GM13977 (cell line): ENCODE measurements at regions not wholly inside any gene's neighbourhood (a gene's known extent, or its start where the extent isn't known, plus 50 kb on each side); places are given as distances from the start of the nearest gene placed in this dataset.

Experiments used
- DNase-seq: peaks from one replicate; pipeline ENCODE4 v3.0.0; 2012; ENCODE audit warnings: low spot score
- in situ Hi-C: fragments of 300-500 bp; cut with MboI; formaldehyde crosslinking; loops from one replicate; pipeline ENCODE4 v1.12.0; 2022; ENCODE audit warnings: low sequenced_read_pairs, low pct_unique_long_range_greater_than_20kb, mixed read lengths, inconsistent platforms; ENCODE audit not compliant: unreplicated experiment
- TF ChIP-seq, protein P1 (sequence below): IDR thresholded peaks from 2 replicates; pipeline ENCODE4 v1.5.1; 2012; ENCODE audit warnings: mild to moderate bottlenecking, control low read depth; ENCODE audit not compliant: insufficient read depth; ENCODE audit errors: extremely low read depth, missing control alignments

DNA sequence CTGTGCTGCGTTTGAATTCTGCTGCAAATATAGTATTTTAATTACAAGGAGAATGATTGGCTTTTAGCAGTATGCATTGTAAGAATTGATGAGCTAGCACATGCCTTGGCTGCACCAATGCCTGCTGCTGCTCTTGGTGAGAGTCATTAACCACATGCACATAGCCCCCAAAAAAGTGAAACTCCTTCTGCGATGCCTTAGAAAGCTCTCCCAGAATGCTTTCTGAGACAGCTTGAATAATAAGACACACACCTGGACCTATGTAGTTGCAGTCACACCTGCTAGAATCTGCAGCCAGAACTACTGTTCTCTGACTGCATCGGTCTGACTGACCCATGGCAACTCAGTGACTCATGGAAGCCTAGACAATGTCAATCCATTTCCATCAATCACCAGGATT is 170.1 kb upstream of the DDX18 start:
- TF ChIP-seq, protein P1, sequence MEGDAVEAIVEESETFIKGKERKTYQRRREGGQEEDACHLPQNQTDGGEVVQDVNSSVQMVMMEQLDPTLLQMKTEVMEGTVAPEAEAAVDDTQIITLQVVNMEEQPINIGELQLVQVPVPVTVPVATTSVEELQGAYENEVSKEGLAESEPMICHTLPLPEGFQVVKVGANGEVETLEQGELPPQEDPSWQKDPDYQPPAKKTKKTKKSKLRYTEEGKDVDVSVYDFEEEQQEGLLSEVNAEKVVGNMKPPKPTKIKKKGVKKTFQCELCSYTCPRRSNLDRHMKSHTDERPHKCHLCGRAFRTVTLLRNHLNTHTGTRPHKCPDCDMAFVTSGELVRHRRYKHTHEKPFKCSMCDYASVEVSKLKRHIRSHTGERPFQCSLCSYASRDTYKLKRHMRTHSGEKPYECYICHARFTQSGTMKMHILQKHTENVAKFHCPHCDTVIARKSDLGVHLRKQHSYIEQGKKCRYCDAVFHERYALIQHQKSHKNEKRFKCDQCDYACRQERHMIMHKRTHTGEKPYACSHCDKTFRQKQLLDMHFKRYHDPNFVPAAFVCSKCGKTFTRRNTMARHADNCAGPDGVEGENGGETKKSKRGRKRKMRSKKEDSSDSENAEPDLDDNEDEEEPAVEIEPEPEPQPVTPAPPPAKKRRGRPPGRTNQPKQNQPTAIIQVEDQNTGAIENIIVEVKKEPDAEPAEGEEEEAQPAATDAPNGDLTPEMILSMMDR = no peak
- in situ Hi-C loops = no loop called here
- no peak for DNase-seq

DNA sequence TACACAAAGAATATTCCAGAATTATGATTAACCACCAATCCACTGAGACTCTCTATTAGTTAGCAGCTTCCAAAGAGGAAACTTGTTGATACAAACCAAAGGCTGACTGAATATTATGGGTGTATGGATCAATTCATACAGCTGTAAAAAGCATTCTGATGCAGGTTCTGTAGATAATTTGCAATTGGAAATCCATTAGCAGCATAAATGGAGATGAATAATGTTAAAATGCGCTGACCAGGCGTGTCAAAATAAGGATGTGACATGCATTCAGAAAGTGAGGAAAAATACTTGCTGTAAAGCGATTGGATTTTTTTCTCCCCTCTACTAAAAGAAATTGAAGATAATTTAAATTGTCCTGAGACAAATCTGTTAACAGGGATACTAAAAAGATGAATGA is 169.0 kb upstream of the DDX18 start:
- in situ Hi-C loops = no loop called here
- TF ChIP-seq, protein P1 = no peak
- no peak for DNase-seq

DNA sequence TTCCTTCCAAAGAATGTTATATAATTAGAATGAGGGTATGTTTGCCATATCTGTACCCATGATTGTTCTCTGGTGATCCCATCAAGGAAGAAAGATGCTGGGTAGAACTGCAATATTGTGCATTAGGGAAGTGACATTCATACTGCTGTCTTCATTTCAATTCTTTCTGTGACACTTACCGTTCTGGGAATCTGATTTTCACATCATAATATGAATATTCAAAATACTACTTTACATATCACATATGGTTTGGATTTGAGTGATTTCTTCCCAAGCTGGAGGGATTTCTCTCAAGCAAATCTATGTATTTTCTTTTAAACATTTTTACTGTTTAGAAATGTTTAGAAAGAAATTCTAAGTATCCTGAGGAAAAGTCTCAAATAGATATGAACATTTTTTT is 168.4 kb upstream of the DDX18 start:
- in situ Hi-C loops = no loop called here
- DNase-seq = no peak
- TF ChIP-seq, protein P1 = no peak

DNA sequence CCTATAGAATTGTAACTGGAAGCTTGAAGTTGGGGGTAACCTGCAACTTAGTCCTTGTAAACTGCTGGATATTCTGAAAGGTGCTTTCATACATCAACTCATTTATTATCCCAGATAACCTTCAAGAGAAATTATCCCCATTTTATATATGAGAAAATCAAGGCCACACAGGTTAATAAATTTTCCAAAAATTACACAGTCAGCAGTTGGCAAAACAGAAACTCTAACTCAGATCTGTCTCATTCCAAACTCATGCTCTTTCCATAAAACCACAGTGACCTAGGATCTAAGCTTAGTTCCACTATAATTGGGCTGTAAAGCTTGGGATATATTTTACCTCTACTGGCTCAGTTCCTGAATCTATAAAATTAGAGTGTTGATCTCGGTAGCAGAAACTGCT is 167.6 kb upstream of the DDX18 start:
- TF ChIP-seq, protein P1 = no peak
- in situ Hi-C loops = no loop called here
- DNase-seq = no peak

DNA sequence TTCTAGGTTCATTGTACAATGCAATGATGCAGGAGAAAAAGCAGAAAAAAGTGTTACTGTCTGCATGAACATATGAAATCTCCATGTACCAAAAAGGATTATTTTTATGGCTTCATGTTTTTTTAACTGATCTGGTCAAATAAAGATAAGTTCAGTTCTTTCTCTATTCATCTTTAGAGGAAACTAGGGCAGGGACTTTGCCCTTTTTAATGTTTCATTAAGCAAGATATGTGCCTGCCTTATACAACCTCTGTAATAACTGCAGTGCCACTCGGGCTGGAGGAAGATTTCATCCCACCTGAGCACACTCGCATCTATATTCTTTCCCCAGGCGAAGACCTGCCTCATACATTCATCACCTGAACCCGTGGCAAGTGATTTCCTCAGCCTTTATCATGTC is 157.9 kb upstream of the DDX18 start:
- TF ChIP-seq, protein P1 = no peak
- in situ Hi-C loops = no loop called here

DNA sequence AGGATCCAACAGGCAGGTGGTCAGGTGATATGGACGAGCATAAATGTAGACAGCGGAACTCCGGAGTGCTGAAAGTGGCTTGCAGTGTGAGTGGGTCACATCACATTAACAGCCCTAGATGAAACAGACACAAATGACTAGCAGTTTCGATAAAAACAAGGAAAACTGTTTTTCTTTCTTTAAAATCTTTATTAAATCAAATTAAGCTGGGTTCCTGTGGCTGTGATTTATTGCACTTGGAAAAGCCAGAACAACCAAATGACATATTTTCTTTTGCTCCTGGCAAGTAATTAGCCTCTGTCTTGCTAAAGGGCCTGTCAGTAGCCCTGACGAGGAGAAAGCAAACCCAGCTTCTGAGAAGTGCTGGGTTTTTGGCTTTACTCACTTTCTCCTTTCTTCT is 152.9 kb upstream of the DDX18 start:
- in situ Hi-C loops = no loop called here
- DNase-seq = no peak
- TF ChIP-seq, protein P1 = no peak

More for the DNA sequence above, 157.9 kb upstream of the DDX18 start:
- DNase-seq = no peak

DNA sequence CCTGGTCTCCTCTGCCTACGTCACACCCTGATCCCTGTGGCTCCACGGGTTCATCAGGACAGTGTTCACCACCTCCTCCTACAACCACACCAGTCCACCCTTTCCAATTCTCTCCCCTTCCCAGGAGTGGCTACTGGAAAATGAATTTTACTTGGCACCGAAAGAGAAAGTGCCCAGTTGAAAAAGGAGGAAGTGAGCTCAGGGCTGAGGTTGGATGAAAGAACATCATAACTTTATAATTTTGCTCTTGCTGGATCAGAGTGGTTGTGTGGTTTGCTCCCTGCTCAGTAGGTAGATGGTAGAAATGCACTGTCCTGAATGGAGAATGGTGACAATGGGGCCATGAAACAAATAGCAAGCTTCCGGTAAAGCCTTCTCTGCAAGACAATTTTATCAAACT is 140.3 kb upstream of the DDX18 start:
- no peak for DNase-seq
- in situ Hi-C loops = no loop called here
- TF ChIP-seq, protein P1 = no peak
